ENCODE measurements at regions not wholly inside any gene's neighbourhood (a gene's known extent, or its start where the extent isn't known, plus 50 kb on each side); places are given as distances from the start of the nearest gene placed in this dataset.

DNA sequence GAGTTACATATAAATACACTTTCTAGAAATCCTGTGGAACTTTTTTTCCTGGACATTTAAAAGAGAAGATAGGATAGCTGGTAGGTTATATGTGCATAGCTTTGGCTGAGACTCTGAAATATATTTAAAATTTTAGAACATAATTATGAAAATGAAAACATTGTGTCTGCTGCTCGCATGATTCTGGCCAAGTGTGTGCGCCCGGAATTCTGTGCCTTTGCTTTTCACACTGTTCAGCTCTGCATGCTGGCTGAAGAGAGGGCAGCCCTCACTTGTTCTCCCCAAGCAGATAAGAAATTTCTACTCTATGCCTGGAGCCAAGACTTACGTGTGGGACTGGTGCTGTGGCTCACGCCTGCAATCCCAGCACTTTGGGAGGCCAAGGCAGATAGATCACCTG, 153.9 kb downstream of the MED10 start:
- H3K4me3 Mint-ChIP-seq (ENCODE audit: unreplicated experiment), result no peak overlapping the region
- no peak overlapping the region for H3K27ac Mint-ChIP-seq (ENCODE audit: unreplicated experiment)
- H3K9me3 Mint-ChIP-seq (ENCODE audit: unreplicated experiment), result peaks cover 2% of the 10 kb centered on the region
- no peaks in the 10 kb centered on the region for H3K27me3 Mint-ChIP-seq (ENCODE audit: unreplicated experiment)
- H3K4me1 Mint-ChIP-seq (ENCODE audit: low read depth, unreplicated experiment), result no peaks in the 10 kb centered on the region
- DNase-seq, result no peak
- no peaks in the 10 kb centered on the region for H3K36me3 Mint-ChIP-seq (ENCODE audit: unreplicated experiment)
- TF ChIP-seq, protein P1, sequence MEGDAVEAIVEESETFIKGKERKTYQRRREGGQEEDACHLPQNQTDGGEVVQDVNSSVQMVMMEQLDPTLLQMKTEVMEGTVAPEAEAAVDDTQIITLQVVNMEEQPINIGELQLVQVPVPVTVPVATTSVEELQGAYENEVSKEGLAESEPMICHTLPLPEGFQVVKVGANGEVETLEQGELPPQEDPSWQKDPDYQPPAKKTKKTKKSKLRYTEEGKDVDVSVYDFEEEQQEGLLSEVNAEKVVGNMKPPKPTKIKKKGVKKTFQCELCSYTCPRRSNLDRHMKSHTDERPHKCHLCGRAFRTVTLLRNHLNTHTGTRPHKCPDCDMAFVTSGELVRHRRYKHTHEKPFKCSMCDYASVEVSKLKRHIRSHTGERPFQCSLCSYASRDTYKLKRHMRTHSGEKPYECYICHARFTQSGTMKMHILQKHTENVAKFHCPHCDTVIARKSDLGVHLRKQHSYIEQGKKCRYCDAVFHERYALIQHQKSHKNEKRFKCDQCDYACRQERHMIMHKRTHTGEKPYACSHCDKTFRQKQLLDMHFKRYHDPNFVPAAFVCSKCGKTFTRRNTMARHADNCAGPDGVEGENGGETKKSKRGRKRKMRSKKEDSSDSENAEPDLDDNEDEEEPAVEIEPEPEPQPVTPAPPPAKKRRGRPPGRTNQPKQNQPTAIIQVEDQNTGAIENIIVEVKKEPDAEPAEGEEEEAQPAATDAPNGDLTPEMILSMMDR (IDR thresholded peaks at IDR 0.05; ENCODE audit: partially characterized antibody, unreplicated experiment), result no peak

DNA sequence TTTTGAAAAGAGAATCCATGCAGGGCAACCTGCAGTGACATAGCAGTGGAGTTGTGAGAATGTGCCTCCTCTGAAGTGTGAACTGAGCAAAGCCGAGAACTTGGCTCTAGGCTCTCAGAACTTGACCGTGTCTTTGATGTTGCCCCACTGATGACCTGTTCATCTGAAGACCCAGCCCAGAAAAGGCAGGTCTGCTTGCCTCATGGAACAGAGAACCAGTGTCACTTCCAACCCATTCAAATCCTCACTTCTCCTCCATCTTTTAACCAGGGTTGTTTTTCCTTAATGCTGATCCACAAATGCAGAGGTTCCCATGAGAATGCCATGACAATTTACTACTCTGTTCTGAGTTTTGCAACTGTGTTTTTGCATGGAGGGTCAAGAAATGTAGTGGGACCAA, 155.4 kb downstream of the MED10 start:
- no peak for DNase-seq
- TF ChIP-seq, protein P1 (IDR thresholded peaks at IDR 0.05; ENCODE audit: partially characterized antibody, unreplicated experiment), result no peak
- Mint-ChIP-seq H3K36me3 (ENCODE audit: unreplicated experiment) (no peaks in the 10 kb centered on the region), H3K4me3 (ENCODE audit: unreplicated experiment) (no peak overlapping the region), H3K4me1 (ENCODE audit: low read depth, unreplicated experiment) (no peaks in the 10 kb centered on the region), H3K27me3 (ENCODE audit: unreplicated experiment) (no peaks in the 10 kb centered on the region), H3K27ac (ENCODE audit: unreplicated experiment) (no peak overlapping the region), H3K9me3 (ENCODE audit: unreplicated experiment) (peaks cover 2% of the 10 kb centered on the region)

DNA sequence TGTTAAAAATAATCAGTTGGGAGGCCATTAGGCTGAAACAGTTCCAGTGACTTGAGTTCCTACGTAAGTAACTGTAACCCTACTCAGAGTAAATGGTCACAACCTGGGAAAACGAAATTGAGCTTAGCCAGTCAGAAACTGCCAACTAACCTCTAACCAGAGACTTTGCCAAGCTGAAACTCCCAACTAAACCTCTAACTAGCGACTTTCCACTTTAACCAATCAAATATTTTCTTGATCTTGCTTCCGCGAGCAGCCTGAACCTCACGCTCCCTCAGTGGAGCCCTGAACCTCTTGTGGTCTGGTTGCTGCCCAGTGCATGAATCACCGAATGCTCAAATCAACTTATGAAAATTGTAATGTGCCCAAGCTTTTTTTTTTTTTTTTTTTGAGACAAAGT, 156.2 kb downstream of the MED10 start:
- no peaks in the 10 kb centered on the region for H3K36me3 Mint-ChIP-seq (ENCODE audit: unreplicated experiment)

DNA sequence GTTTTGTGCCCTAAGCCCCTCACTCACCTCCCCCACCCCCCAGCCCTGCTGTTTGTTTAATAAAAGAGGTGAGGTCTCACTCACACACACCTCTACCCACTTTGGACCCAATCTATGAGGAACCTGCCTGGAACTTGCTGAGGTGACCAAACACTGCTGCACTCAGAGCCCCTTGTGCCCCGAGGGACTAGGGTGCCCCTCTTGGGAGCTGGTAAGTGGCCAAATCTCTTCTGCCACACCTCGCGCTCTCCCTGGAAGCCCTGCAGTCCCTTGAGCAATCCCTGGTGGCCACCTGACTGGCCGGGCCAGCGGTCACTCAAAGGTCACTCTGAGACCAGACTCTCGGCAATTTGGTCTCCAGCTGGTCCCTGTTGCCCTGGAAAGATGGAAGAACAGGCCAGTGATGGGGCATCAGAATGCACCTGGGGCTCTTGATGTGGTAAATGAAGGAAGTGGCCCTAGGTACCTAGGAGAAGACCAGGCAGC, 157.2 kb downstream of the MED10 start:
- H3K27ac Mint-ChIP-seq (ENCODE audit: unreplicated experiment), result no peak overlapping the region

More for the DNA sequence above, 156.2 kb downstream of the MED10 start:
- Mint-ChIP-seq H3K27me3 (ENCODE audit: unreplicated experiment) (no peaks in the 10 kb centered on the region), H3K9me3 (ENCODE audit: unreplicated experiment) (peaks cover 4% of the 10 kb centered on the region), H3K27ac (ENCODE audit: unreplicated experiment) (no peak overlapping the region), H3K4me3 (ENCODE audit: unreplicated experiment) (no peak overlapping the region), H3K4me1 (ENCODE audit: low read depth, unreplicated experiment) (no peaks in the 10 kb centered on the region)
- TF ChIP-seq, protein P1 (IDR thresholded peaks at IDR 0.05; ENCODE audit: partially characterized antibody, unreplicated experiment), result no peak
- DNase-seq, result no peak

DNA sequence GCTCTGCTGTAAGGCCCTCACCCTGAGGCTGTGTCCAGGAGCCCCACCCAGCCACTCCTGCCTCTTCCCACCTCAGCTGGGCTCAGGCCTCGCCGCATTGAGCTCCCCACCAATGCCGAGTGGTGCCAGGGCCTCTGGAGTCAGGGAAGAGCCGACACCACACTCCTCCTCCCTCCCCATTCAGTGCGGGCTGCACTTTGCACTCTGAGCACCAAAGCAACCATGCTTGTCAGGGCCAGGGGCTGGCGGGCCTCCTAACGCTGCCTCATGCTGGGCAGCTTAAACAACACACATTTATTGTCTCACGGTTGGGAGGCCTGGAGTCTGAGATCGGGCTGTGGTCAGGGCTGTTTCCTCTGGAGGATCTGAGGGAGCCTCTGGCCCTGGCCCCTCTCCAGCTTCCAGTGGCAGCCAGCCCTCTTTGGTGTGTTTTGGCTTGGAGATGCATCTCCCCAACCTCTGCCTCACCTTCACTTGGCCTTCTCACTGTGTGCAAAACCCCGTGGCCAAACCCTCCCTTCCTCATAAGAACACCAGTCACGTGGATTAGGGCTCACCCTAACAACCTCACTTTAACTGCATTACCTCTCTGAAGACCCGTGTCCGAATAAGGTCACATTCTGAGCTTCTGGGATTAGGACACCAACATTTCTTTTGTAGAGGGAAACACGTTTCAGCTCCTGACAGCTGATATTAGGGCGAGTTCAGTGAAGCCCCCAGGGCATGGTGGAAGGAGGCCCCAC, 157.8 kb downstream of the MED10 start:
- Mint-ChIP-seq H3K4me1 (ENCODE audit: low read depth, unreplicated experiment) (no peaks in the 10 kb centered on the region), H3K27ac (ENCODE audit: unreplicated experiment) (no peak overlapping the region), H3K36me3 (ENCODE audit: unreplicated experiment) (no peaks in the 10 kb centered on the region), H3K4me3 (ENCODE audit: unreplicated experiment) (no peak overlapping the region), H3K27me3 (ENCODE audit: unreplicated experiment) (peaks cover under 1% of the 10 kb centered on the region), H3K9me3 (ENCODE audit: unreplicated experiment) (peaks cover 4% of the 10 kb centered on the region)
- DNase-seq, result no peak
- TF ChIP-seq, protein P1 (IDR thresholded peaks at IDR 0.05; ENCODE audit: partially characterized antibody, unreplicated experiment), result no peak

More for the DNA sequence above, 157.2 kb downstream of the MED10 start:
- DNase-seq, result no peak
- Mint-ChIP-seq H3K4me1 (ENCODE audit: low read depth, unreplicated experiment) (no peaks in the 10 kb centered on the region), H3K36me3 (ENCODE audit: unreplicated experiment) (no peaks in the 10 kb centered on the region), H3K4me3 (ENCODE audit: unreplicated experiment) (no peak overlapping the region), H3K9me3 (ENCODE audit: unreplicated experiment) (peaks cover 4% of the 10 kb centered on the region), H3K27me3 (ENCODE audit: unreplicated experiment) (no peaks in the 10 kb centered on the region)
- TF ChIP-seq, protein P1 (IDR thresholded peaks at IDR 0.05; ENCODE audit: partially characterized antibody, unreplicated experiment), result no peak

Measured in glutamatergic neuron (in vitro differentiated cells).